Activated CD4-positive, alpha-beta T cell treated with anti-CD3 and anti-CD28 coated beads for 1 hour (primary cell): ENCODE measurements at regions not wholly inside any gene's neighbourhood (a gene's known extent, or its start where the extent isn't known, plus 50 kb on each side); places are given as distances from the start of the nearest gene placed in this dataset.
"Not testable (repeated sequence)": the region's sequence is repeated elsewhere in the genome, so short reads cannot be mapped to it uniquely, and the experiment has no call there.

Experiments
- DNase-seq: peaks from one replicate; pipeline ENCODE4 v3.0.0-alpha.2; 2020

DNA sequence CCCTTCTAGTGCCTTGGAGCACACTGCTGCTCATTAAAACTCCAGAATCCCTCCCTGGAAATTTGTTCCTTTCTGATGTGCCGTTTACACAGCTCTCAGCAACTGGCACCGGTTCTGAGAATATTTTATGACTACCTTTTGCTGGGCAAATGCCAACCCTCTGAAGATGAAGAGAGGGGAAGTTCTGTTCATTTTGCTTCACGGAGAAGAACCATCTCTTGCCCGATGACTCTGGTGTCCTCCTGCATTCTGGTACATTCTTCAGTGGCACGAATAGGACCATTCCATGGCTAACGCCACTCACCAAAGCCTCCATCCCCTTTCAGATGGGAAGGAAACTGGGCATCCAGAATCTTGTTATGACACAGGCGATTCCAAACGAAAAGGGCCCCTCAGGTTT lies 96.2 kb upstream of the SIM2 start:
- DNase-seq = no peak

DNA sequence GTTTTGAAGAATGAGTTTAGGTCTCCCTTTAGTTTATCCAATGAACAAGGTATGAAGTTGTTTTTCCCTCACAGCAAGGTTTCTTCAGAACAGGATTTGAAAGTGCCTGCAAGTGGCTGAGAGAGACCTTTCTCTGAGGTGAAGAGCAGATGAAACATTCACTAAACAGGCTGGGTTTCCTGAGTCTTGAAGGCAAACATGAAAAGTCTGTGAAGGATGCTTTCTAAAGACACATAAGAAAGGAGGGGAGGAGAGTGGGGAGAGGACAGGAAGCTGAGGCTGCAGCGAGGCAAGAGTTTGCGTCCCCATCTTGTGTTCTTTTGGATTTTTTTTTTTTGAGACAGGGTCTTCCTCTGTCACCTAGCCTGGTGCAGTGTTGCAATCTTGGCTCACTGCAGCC lies 95.7 kb upstream of the SIM2 start:
- DNase-seq = no peak

DNA sequence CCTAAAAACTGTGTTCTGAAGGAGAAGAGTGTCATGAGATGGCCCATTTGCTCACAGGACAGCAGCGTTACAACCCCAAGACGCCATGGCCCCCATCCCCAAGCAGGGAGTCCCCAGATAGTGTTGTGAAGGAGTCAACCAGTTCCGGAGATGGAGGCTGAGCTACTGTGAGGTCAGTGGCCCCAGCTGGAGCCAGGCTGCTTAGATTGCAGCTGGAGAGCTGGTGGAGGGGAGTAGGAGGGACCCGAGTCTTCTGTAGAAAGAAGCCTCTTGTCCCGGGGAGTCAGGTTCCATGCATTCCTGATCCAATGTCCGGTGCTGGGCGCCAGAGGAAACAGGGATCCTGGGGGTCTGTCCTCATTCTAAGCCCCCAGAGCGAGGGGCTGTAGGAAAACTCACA lies 93.5 kb upstream of the SIM2 start:
- DNase-seq = no peak

DNA sequence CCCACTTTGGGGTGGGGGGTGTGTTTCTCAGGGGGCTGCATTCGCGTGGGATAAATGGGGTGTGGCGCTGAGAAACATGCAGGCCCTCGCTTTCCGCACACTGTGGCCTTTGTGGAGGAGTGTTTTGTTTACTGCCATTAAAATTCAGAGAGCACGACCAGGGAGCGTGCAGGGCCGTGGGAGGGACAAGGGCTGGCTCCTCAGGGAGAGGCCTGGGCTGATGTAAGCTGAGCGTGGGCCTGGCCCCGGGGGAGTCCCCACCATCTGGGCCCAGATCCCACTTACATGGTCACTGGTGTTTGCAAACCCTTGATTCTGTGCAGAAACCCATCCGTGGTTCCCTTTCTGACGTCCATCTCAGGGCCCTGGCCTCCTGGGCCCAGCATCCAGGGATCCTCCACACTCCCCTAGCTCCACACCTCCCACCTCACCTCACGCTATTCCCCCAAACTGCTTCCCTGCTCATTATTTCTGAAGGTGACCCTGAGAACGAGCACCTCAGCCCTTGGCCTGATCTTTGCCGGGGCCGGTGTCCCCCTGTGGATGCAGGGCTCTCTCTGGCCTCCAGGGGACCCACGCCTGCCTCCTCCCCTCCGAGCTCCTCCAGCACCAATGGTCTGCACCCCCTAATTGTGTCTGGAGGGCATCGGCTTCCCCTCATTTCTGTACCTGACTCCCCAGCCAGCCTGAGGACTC lies 92.5 kb upstream of the SIM2 start:
- DNase-seq = no peak

DNA sequence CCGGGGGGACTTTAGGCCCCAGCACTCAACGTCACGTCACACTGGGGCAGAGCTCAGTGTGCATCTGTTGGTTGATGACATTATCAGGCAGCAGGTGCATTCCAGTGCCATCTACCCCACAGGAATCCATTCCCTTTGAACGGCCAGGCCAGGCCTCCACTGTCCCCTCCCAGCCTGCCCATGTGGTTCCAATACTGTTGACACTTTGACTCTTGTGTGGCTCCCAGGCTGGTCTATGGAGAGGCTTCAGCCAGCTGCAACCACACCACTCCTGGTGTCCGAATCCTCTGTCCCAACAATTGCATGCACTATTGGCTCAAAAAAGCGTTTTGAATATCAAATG lies 92.0 kb upstream of the SIM2 start:
- no peak for DNase-seq

DNA sequence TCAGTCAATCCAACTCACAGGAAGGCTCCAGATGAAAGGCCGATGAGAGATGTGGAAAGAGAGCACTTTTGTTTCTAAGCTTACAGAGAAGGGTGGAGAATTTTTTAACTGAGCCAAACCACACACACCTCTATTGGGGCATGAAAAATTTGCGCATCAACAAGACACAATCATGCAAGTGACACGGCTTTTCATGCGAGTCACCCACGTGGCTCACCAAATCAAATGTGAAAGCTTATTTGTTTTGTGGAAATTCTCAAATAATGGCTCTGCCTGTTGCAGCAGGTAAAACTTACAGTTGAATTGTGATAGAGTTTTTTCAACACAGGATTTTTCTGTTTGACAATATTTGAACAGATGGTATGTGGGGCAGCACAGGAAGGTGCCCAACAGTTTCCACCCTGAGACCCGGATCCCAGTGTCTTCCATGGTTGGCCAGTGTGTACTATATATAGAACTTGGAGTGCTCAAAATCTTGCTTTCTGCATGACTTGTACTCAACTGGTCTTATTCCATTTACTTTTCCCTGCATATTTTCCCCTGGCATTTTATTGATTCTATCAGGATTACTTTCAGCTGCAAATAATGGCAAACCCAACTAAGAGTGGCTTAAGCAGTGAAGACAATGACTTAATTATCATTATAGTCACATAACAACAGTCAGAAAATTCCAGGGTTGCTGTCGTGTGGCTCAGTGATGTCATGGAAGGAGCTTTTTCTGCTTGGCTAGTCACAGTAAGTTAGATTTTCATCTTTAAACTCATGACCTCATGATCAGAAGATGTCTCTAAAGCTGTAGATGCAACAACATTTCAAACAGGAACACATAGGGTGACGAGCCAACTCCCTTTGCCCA lies 90.6 kb upstream of the SIM2 start:
- DNase-seq = no peak

DNA sequence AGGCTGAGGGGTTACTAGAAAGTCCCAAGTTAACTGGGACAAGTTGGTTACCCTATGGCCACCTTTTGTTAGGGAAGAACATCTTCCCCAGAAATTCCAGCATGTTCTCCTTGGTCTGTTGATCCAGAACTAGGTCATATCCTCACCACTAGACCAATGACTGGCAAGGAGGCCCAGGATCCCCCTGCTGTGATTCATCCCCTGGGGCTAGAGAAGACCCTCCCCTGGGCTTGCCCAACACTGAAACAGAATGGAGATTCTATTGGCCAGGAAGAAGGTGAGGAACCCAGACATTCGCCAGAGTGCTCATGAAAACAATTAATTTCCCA lies 90.1 kb upstream of the SIM2 start:
- no peak for DNase-seq

DNA sequence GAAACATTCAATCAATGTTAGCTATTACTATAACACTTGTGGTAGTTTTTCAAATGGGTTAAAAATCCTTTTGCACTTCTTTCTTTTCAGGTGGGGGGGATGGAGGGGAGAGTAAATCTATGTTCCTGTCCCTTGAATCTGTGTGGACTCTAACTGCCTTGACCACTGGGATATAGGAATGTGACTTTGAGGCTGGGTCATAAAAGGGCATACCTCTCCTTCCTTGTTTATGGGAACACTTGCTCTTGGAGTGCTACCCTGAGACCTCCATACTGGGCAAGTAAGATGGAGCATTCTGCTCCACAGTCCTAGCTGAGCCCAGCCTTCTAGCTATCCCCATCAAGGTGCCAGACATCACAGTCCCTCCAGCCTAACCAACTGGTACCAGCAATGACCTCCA lies 89.3 kb upstream of the SIM2 start:
- DNase-seq = no peak

DNA sequence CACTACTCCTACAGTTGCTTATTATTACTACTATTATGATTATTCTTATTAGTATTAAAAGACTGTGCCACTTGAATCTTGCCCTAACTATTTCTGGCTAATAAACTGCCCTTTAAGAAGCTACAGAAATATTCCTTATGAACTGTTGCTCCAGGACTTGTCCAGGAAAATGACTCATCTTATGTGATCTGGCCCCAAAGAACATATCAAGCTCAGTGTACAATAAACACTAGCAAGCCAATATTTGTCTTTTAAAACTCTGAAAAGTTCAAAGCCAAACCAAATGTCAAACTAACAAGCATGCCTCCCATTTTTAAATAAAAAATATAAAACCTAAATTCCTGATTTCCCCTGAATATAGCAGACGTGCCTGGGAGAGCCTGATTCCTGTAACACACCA lies 88.7 kb upstream of the SIM2 start:
- no peak for DNase-seq

DNA sequence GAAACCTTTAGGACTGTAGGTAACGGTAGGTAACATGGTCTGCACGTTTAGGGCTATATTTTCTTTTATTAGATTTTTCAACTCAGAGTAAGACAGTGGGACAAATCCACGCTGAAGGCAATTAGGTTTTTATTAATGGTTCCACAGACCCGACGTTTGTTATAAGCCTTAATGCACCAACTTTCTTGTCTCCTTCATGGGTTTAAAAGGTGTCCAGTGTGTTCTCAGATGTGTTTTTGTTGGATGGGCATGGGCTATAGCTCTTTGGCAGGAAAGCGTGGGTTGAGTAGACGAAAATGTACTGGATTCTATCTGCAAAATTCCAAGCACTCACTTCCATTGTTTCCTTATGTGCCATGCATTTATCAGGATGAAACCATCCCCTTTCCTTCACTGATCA lies 88.0 kb upstream of the SIM2 start:
- no peak for DNase-seq

DNA sequence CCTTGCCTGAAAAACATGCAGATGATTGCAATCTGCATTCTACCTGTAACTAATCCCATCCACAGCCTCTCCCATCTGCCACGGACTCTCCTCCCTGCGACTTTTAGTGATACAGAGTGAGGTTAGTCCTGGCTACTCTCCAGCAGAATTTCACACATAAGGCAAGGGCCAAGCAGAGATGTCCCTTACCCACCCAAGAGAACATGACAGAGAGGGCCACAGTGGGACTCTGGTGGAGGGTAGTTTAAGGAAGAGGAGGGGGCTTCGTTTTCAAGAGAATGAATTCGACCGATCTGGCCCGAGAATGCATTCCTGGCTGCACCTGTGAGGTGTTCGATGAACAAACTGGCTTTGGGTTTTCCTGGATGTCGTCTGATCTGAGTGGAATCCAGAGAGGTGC lies 87.5 kb upstream of the SIM2 start:
- DNase-seq = no peak

DNA sequence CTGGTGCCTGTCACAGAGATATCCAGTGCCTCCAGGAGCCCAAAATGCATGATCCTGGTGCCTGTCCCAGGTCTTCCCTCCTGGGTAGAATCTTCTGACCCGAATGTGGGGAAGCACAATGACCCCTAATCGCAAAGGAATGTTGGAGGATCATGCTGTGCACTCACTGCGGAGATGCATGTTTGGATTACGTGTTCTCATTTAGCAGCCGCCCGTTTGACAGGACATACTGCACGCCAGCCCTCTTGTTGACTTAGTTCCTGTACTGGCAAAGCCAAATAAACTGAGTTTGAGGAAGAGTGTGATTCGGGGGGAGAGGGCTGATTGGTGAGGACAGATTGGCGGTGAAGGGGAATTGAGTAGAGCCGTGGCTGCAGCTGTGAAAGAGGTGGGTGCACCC lies 85.9 kb upstream of the SIM2 start:
- no peak for DNase-seq

DNA sequence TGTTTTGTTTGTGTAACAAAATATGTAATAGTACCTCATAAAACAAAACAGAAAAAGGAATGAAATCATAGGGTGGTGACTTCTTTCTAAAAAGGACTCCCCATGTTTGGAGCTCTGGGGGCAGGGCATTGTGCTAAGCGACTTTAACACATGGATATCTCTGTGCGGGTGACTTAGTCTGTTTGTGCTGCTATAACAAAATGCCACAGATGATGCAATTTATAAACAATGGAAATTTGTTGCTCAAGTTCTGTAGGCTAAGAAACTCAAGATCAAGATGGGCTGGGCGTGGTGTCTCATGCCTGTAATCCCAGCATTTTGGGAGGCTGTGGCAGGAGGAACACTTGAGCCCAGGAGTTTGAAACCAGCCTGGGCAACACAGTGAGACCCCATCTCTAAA lies 85.4 kb upstream of the SIM2 start:
- no peak for DNase-seq

DNA sequence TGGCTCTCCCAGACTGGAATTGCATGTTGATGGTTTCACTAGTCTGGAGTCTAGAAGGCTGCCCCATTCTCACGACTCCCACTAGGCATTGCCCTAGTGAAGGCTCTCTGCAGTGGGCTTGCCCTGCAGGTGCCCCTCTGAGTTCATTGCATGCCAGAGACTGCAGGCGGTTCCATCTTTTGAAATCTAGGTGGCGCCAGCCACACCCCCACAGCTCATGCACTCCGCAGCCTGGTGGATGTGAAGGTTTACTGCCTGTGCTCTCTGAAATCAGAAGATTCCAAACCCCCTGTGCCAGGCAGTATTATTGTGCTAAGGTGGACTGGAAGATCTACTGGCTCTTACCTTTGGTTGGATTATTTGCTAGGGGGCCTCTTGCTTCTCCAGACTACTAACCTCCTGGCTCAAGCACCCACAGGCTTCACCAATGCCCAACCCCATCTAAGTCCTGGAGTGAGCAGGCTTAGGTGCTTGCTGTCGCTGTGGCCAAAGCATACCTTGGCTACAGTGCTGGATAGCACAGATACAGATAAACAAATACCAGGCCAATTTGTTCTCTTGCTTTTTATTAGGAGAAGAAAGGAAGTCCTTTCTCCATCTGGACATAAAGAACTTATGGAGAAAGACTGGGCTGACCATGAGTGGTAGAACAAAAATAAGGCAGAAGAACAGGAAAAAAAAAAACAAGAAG lies 83.5 kb upstream of the SIM2 start:
- no peak for DNase-seq

DNA sequence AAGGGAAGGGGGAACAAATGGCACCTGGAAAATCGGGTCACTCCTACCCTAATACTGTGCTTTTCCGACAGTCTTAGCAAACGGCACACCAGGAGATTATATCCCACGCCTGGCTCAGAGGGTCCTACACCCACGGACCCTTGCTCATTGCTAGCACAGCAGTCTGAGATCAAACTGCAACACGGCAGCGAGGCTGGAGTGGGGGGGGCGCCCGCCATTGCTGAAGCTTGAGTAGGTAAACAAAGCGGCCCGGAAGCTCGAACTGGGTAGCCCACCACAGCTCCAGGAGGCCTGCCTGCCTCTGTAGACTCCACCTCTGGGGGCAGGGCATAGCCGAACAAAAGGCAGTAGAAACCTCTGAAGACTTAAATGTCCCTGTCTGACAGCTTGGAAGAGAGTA lies 82.1 kb upstream of the SIM2 start:
- DNase-seq = not testable (repeated sequence)

DNA sequence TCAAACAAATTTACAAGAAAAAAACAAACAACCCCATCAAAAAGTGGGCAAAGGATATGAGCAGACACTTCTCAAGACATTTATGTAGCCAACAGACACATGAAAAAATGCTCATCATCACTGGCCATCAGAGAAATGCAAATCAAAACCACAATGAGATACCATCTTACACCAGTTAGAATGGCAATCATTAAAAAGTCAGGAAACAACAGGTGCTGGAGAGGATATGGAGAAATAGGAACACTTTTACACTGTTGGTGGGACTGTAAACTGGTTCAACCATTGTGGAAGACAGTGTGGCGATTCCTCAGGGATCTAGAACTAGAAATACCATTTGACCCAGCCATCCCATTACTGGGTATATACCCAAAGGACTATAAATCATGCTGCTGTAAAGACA lies 77.1 kb upstream of the SIM2 start:
- DNase-seq = not testable (repeated sequence)

DNA sequence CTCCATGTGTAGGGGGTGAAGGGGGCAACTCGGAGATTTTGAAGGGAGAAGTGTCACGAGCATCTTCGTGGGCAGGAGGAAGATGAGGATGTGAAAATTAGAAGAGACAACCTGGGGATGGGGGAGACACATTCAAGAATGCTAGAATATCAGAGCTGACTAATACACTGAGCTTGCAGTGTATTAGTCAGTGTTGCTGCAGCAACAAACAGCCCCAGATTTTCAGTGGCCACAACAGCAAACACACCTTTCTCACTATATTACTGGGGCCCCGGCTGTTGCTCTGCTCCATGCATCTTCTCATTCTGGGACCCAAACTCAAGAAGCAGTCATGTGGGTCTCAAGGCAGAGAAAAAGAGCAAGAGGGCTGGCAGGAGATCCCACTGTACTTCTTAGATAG lies 74.8 kb upstream of the SIM2 start:
- no peak for DNase-seq

DNA sequence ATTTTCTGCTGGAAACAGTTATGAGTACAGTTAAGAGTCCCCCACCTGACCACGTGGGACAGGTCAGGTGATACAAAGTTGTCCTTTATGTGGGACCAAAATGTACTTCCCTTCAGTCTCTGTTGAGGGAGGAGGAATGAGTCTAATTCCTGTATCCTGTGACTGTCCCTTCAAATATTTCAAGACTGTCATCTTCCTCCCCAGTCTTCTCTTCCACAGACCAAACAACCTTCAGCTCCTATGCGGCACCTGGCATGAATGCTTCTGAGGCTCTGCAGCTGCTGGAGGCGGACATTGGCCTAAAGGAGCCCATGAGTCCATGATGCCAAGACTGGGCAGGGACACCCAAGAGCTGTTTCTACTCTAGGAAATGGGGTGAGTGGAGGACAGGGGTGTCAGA lies 72.1 kb upstream of the SIM2 start:
- no peak for DNase-seq

DNA sequence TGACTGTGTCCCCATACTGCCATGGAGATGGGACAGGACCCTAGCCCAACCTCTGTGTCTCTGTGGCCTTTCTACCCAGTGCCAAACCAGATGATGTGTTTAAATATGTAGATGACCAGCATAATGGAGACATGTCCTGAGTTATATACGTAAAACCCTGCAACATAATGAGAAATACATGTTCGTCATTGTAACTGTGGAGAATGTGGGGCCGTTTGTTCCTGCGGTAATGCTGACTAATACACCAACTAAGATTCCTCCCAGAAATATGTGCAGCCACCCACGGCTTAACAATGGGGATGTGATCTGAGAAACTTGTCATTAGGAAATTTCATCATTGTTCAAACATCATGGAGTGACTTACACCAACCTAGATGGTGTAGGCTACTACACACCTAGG lies 71.7 kb upstream of the SIM2 start:
- no peak for DNase-seq

DNA sequence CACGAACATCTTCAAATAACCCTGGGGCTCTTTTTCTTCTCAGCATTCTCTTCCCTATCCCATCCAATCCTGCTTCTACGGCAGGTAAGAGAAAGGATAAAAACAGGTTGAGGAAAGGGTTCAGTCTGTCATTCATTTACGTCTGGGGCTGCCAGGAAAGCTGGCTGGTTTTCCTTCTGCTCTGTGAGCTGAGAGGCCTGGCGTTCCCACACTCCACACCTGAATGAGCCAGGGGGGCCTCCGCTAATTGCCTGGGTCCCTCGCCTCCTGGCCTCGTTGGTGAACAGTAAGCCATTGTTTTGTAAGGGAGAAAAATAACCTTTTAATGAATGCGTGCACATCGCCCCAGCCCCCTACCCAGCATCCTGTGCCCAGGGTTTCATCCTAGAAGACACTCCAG lies 70.8 kb upstream of the SIM2 start:
- DNase-seq = no peak

DNA sequence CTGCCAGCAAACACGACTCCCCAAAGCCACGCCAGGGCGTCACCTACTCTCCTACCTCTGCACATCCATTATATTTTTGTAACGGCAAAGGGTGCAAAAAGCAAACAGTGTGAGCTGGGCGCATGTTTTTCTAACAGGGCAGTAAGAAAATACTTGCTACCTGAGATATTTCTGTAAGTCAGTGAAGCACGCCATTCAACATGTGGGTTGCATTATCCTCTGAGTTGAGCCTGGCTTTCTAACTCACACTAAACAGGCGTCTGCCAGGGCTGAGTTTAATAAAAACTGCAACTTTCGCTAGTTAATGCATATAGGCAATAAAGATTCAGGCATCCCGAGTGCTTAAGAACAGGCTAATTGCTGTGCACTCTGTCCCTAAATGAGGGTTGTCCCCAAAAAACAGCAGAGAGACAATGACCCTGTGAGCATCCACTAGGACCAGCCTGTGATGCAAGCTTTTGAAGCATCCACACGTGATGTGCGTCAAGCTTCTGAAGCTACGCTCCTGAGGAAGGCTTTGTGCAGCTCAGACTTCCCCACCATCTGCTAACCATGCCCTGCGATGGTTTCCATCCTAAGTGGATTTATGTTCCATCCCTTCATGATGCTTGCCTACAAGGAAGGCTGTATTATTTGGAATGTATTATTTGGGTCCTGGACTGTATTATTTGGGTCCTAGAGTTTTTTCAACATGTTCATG lies 70.0 kb upstream of the SIM2 start:
- no peak for DNase-seq

DNA sequence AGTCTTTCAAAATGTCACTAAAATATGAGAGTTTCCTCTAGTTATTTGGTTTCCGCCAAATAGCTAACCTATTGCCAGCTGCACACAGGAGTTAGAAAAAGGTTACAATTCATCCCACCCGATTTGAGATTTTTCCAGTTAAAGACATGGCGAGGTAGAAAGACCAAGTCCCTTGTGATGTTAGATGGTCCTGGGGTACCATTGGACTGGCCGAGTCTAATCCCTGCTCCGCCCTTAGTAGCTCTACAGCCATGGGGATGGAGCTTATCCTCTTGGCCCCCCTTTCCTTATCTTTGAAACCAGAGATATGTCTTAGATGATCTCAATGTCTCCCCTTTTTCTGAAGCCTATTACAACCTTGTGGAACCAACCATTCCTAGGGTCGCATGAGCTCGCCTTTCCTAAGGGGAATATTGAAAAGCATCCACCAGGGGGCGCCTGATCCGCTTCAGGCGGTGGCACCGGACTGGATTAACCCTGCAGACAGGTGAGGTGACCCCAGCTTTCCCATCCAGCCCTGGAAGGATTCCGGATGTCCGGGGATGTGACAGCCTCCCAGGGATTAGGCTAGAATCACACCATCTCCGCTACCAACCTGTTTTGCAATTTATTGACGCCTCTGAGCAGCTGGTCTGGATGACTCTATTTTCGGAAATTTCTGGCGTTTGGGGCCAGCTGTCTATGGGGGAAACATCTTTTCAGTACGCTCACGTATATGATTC lies 68.3 kb upstream of the SIM2 start:
- peak; percentile 37 for DNase-seq

DNA sequence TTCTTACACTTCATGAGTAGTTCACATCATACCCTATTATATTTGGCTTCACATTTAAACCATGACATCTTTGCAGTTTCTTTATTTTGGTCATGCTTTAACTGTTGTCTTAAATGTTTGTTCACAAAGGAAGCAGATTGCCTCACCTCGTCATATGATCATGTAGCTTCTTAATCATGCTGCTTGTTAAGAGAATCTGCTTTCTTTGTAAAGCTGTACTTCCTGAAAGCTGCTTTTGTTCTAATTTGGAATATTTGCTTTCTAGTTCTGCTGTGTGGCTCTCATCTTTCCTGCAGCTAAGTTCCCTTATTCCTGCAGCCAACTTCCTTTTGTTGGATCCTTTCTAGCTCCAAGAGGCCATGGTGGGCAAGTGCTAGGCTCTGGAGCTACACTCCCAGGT lies 62.9 kb upstream of the SIM2 start:
- no peak for DNase-seq
